ENCODE measurements at regions not wholly inside any gene's neighbourhood (a gene's known extent, or its start where the extent isn't known, plus 50 kb on each side); places are given as distances from the start of the nearest gene placed in this dataset.

DNA sequence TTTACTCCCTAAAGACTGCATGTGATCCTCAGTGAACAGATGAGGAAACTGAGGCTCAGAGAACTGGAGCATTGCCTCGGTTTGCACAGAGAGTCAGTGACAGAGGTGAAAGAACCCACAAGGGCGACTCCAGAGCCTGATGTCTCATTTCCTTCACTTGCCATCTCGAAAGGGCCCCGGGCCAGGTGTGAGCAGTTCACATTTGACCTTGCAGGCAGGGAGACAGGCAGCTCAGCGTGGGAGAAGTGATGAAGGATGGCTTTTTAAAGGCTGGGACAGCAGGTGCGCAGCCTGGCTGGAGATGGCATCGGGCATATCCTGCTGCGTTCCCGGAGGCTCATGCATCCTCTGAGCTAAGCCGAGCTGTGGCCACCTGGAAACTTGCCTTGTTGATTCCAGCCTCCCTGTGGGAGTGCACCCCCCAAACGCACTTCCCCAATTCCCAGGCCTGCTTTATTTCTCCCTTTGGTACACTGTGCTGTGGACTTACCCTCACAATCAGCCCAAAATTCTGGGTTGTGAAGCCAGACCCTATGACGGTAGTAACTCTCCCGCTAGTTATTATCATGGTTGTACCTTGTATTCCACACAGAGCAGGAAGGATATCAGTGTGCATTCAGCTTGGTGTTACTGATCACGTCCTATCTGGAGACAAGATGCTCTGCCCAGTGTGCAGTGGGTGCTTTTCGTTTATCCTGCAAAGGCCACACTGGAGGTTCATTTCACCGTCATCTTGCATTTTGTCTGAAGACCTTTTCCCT, 753.2 kb upstream of the EEF2KMT start:
- Histone ChIP-seq H3K4me3 (ENCODE audit: low read depth, low read length) (no peak overlapping the region), H3K27ac (ENCODE audit: low read depth, low read length) (no peak overlapping the region), H3K27me3 (ENCODE audit: control insufficient read depth, insufficient read depth, low read length) (no peaks in the 10 kb centered on the region), H3K36me3 (ENCODE audit: control insufficient read depth, insufficient read depth, low read length) (no peaks in the 10 kb centered on the region), H3K4me1 (ENCODE audit: control insufficient read depth, insufficient read depth, low read length) (peaks cover 10% of the 10 kb centered on the region), H3K9me3 (ENCODE audit: control insufficient read depth, insufficient read depth, low read length) (no peaks in the 10 kb centered on the region)
- DNase-seq (ENCODE audit: low read depth in 4 of 6, low spot score in 6 of 6), result no peak
- 78% methylated on average over 14 of the region's 16 CpGs for WGBS (ENCODE audit: insufficient coverage)

DNA sequence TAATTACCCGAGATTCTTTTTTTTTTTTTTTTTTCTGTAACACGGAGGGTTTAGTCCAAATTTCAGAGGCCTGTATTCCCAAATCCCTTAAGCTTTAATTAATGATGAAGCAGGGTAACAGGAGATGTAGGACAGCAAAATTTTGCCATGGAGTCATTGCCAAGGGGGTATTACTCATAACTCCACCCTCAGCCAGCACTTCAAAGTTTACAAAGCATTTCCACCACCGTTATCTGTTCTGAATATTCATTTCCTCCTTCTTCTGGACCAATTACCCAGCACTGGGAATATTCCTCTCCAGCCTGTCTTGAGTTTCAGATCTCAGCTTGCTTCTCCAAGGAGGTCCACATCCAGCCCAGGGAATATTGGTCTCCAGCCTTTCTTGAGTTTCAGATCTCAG, 747.5 kb upstream of the EEF2KMT start:
- no peaks in the 10 kb centered on the region for H3K36me3 ChIP-seq (ENCODE audit: control insufficient read depth, insufficient read depth, low read length)
- no peak overlapping the region for H3K27ac ChIP-seq (ENCODE audit: low read depth, low read length)
- no peaks in the 10 kb centered on the region for H3K27me3 ChIP-seq (ENCODE audit: control insufficient read depth, insufficient read depth, low read length)
- no peak overlapping the region for H3K4me3 ChIP-seq (ENCODE audit: low read depth, low read length)
- no peaks in the 10 kb centered on the region for H3K9me3 ChIP-seq (ENCODE audit: control insufficient read depth, insufficient read depth, low read length)
- 50% methylated on average over 1 of the region's 3 CpGs for WGBS (ENCODE audit: insufficient coverage)
- no peak for DNase-seq (ENCODE audit: low read depth in 4 of 6, low spot score in 6 of 6)
- no peaks in the 10 kb centered on the region for H3K4me1 ChIP-seq (ENCODE audit: control insufficient read depth, insufficient read depth, low read length)

DNA sequence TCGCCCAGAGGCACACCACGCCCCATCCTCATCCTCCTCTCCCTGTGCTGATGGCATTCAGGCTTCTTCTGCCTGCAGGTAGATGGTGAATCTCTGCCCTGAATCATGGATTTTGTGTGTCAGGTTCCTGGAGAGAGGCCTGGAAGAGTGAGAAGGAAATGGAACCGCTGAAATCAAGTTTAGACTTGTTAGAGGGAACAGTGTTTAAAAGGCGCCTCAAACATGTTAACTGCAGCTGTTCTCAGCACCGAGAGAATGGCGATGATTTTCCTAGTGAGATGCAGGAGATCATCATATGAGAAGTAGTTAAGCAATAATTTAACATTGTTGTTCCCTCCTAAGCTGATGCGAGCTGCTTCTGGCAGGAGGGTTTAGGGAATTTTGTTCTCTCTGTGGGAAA, 744.4 kb upstream of the EEF2KMT start:
- Histone ChIP-seq H3K4me1 (ENCODE audit: control insufficient read depth, insufficient read depth, low read length) (no peaks in the 10 kb centered on the region), H3K27me3 (ENCODE audit: control insufficient read depth, insufficient read depth, low read length) (no peaks in the 10 kb centered on the region), H3K9me3 (ENCODE audit: control insufficient read depth, insufficient read depth, low read length) (no peaks in the 10 kb centered on the region), H3K27ac (ENCODE audit: low read depth, low read length) (no peak overlapping the region), H3K36me3 (ENCODE audit: control insufficient read depth, insufficient read depth, low read length) (no peaks in the 10 kb centered on the region), H3K4me3 (ENCODE audit: low read depth, low read length) (no peak overlapping the region)
- WGBS (ENCODE audit: insufficient coverage), result 55% methylated on average over 2 of the region's 7 CpGs
- peak in 2 of 6 donors; percentile 20 to 62 for DNase-seq (ENCODE audit: low read depth in 4 of 6, low spot score in 6 of 6)

DNA sequence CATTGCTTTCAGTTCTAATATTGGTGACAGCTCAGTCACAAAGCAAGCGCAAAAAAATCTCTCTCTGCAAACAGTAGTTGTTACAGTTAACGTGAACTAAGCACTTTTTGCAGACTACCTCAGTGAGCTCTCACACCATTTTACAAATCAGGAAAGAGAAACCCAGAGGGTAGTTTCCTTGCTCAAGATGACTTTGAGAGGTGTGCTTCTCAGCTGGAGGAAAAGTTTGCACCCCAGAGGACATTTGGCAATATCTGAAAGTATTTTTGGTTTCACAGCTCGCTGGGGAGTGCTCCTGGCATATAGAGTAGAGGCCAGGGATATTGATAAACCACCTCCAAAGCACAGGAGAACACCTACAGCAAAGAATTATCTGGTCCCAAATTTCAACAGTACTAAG, 741.1 kb upstream of the EEF2KMT start:
- no CpG with 5 or more reads among the region's 3 CpGs for whole genome bisulfite sequencing (ENCODE audit: insufficient coverage)
- Histone ChIP-seq H3K9me3 (ENCODE audit: control insufficient read depth, insufficient read depth, low read length) (no peaks in the 10 kb centered on the region), H3K27ac (ENCODE audit: low read depth, low read length) (no peak overlapping the region), H3K27me3 (ENCODE audit: control insufficient read depth, insufficient read depth, low read length) (no peaks in the 10 kb centered on the region), H3K4me3 (ENCODE audit: low read depth, low read length) (no peak overlapping the region), H3K4me1 (ENCODE audit: control insufficient read depth, insufficient read depth, low read length) (peaks cover 6% of the 10 kb centered on the region), H3K36me3 (ENCODE audit: control insufficient read depth, insufficient read depth, low read length) (no peaks in the 10 kb centered on the region)
- DNase-seq (ENCODE audit: low read depth in 4 of 6, low spot score in 6 of 6), result no peak

DNA sequence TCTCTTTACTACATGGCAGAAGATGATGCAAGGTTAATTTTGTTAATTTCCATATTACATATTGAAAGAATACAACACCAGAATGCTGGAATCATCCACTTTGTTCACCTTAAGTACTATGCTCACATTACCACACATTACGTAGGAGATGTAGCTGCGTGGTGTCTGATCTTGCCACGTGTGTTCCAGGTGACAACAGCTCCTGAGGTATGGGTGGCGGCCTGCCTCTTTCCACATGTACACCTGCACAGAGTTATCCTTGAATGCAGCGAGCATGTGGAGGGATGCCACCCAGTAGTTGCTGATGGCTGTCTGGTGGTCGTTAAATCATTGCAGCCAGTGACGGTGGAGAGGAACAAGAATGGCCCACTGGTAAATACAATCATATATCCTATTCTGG, 740.5 kb upstream of the EEF2KMT start:
- no peaks in the 10 kb centered on the region for H3K9me3 ChIP-seq (ENCODE audit: control insufficient read depth, insufficient read depth, low read length)
- no peaks in the 10 kb centered on the region for H3K36me3 ChIP-seq (ENCODE audit: control insufficient read depth, insufficient read depth, low read length)
- H3K27ac ChIP-seq (ENCODE audit: low read depth, low read length), result no peak overlapping the region
- H3K27me3 ChIP-seq (ENCODE audit: control insufficient read depth, insufficient read depth, low read length), result no peaks in the 10 kb centered on the region
- no peak for DNase-seq (ENCODE audit: low read depth in 4 of 6, low spot score in 6 of 6)
- no peak overlapping the region for H3K4me3 ChIP-seq (ENCODE audit: low read depth, low read length)
- WGBS (ENCODE audit: insufficient coverage), result 88% methylated on average over 3 of the region's 7 CpGs
- H3K4me1 ChIP-seq (ENCODE audit: control insufficient read depth, insufficient read depth, low read length), result peaks cover 6% of the 10 kb centered on the region

DNA sequence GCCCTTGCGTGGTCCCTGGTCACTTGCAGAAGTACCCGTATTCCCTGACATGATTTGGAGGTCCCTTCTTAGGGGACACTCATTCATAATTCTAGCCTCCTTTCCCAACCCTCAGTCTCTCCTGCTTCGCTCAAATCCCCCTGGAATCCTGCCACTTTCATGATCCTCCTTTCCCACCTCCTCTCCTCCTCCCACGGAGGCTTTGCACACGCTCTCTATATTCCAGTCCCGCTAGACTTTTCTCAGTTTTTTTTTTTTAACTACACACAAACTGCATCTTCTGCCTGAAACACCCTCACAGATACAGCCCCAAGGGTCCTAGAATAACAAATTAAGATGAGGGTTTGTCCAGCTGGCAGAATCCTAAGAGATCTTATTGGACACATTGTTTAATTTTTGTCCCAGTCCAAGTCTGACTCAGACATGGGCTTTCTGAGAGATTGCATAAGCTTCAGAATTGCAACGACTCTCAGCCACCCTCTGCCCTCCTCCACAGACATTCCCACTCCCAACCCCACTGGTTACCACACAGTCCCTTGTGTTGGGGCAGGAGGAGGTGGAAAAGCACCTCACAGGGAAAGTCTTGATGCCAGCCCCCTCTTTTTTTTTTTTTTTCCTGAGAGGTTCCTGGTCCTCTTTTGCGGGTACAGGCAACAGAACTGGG, 739.5 kb upstream of the EEF2KMT start:
- H3K4me1 ChIP-seq (ENCODE audit: control insufficient read depth, insufficient read depth, low read length), result peaks cover 6% of the 10 kb centered on the region
- no peaks in the 10 kb centered on the region for H3K36me3 ChIP-seq (ENCODE audit: control insufficient read depth, insufficient read depth, low read length)
- no peak for DNase-seq (ENCODE audit: low read depth in 4 of 6, low spot score in 6 of 6)
- H3K27me3 ChIP-seq (ENCODE audit: control insufficient read depth, insufficient read depth, low read length), result no peaks in the 10 kb centered on the region
- H3K27ac ChIP-seq (ENCODE audit: low read depth, low read length), result no peak overlapping the region
- H3K4me3 ChIP-seq (ENCODE audit: low read depth, low read length), result no peak overlapping the region
- 83% methylated on average over 5 of the region's 8 CpGs for WGBS (ENCODE audit: insufficient coverage)
- no peaks in the 10 kb centered on the region for H3K9me3 ChIP-seq (ENCODE audit: control insufficient read depth, insufficient read depth, low read length)

DNA sequence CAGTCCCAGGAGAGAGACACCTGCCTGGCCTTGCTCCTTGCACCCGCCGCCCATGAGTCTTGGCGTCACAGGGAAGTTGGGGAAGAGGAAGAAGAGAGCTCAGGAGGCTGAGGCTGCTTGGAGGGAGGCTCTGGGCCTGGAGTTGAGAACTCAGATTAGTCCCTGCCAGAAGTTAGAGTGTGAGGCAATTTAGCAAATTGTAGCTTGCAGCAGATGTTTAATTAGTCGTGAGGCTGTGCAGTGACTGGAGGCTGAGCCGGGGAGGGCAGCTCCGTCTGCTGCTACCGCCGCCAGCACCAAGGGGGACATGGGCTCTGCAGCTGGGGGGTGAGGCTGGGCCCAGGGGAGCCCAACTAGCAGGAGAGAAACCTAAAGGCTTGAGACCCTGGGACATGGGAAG, 738.3 kb upstream of the EEF2KMT start:
- no peak overlapping the region for H3K27ac ChIP-seq (ENCODE audit: low read depth, low read length)
- peak in 1 of 6 donors; percentile 77 for DNase-seq (ENCODE audit: low read depth in 4 of 6, low spot score in 6 of 6)
- peaks cover 6% of the 10 kb centered on the region for H3K4me1 ChIP-seq (ENCODE audit: control insufficient read depth, insufficient read depth, low read length)
- H3K36me3 ChIP-seq (ENCODE audit: control insufficient read depth, insufficient read depth, low read length), result no peaks in the 10 kb centered on the region
- H3K9me3 ChIP-seq (ENCODE audit: control insufficient read depth, insufficient read depth, low read length), result no peaks in the 10 kb centered on the region
- H3K27me3 ChIP-seq (ENCODE audit: control insufficient read depth, insufficient read depth, low read length), result no peaks in the 10 kb centered on the region
- H3K4me3 ChIP-seq (ENCODE audit: low read depth, low read length), result no peak overlapping the region
- 63% methylated on average over 6 of the region's 8 CpGs for WGBS (ENCODE audit: insufficient coverage)

DNA sequence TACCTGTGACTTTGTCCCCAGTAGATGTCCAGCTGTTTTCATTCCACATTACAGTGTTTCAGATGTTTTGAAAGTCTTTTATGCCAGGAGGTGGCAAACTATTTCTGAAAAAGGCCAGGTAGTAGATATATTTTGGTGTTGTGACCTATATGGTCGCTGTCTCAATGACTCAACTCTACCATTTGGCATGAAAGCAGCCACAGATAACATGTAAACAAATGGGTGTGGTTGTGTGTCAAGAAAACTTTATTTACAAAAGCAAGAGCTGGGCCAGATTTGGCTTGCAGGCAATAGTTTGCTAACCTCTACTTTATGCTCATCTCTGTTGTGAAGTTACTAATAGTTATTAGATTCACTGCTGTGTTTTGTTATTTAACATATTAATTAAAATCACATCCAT, 728.7 kb upstream of the EEF2KMT start:
- Histone ChIP-seq H3K9me3 (ENCODE audit: control insufficient read depth, insufficient read depth, low read length) (no peaks in the 10 kb centered on the region), H3K27ac (ENCODE audit: low read depth, low read length) (no peak overlapping the region), H3K4me3 (ENCODE audit: low read depth, low read length) (no peak overlapping the region), H3K4me1 (ENCODE audit: control insufficient read depth, insufficient read depth, low read length) (no peaks in the 10 kb centered on the region), H3K27me3 (ENCODE audit: control insufficient read depth, insufficient read depth, low read length) (no peaks in the 10 kb centered on the region), H3K36me3 (ENCODE audit: control insufficient read depth, insufficient read depth, low read length) (no peaks in the 10 kb centered on the region)
- WGBS (ENCODE audit: insufficient coverage), result no CpG with 5 or more reads among the region's 1 CpG
- no peak for DNase-seq (ENCODE audit: low read depth in 4 of 6, low spot score in 6 of 6)

DNA sequence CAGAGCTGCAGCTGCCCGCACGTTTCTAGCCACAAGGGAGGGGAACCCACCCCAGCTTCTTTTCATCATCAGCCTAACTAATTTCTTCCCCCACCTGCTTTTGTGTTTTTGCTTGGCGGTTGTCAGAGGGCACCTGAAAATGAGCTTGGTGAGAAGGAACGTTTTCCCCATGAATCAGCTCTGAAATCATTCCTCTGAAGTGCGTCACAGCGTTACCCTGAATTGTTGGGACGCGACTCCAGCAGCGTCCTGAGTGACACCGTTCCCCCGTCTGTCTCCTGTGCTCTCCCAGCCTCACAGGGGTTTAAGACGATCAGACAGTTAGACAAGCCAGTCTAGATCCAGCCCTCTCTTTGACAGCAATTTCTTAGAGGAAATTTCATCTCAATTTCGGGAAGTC, 722.9 kb upstream of the EEF2KMT start:
- no peak overlapping the region for H3K27ac ChIP-seq (ENCODE audit: low read depth, low read length)
- no peak overlapping the region for H3K4me3 ChIP-seq (ENCODE audit: low read depth, low read length)
- H3K27me3 ChIP-seq (ENCODE audit: control insufficient read depth, insufficient read depth, low read length), result no peaks in the 10 kb centered on the region
- DNase-seq (ENCODE audit: low read depth in 4 of 6, low spot score in 6 of 6), result no peak
- WGBS (ENCODE audit: insufficient coverage), result 77% methylated on average over 11 of the region's 13 CpGs
- no peaks in the 10 kb centered on the region for H3K36me3 ChIP-seq (ENCODE audit: control insufficient read depth, insufficient read depth, low read length)
- no peaks in the 10 kb centered on the region for H3K4me1 ChIP-seq (ENCODE audit: control insufficient read depth, insufficient read depth, low read length)
- no peaks in the 10 kb centered on the region for H3K9me3 ChIP-seq (ENCODE audit: control insufficient read depth, insufficient read depth, low read length)
